Osteoblast (primary cell): ENCODE measurements at regions not wholly inside any gene's neighbourhood (a gene's known extent, or its start where the extent isn't known, plus 50 kb on each side); places are given as distances from the start of the nearest gene placed in this dataset.

Experiments used
- DNase-seq: peaks from one replicate; pipeline ENCODE4 v3.0.0; 2011; ENCODE audit warnings: low spot score, mixed read lengths; ENCODE audit not compliant: insufficient read length; ENCODE audit errors: missing footprints
- H2AFZ ChIP-seq: 2 replicates; pipeline ENCODE4 v1.6.0; 2011; ENCODE audit warnings: mild to moderate bottlenecking, low read length
- H3K27ac ChIP-seq: 2 replicates; pipeline ENCODE4 v1.5.1; 2011; ENCODE audit warnings: mild to moderate bottlenecking, low read depth, low read length, moderate library complexity
- H3K27me3 ChIP-seq: 2 replicates; pipeline ENCODE4 v1.6.0; 2012; ENCODE audit warnings: mild to moderate bottlenecking, control low read depth, inconsistent platforms, low read length, moderate library complexity; ENCODE audit not compliant: insufficient read depth
- H3K36me3 ChIP-seq: 2 replicates; pipeline ENCODE4 v1.5.1; 2011; ENCODE audit warnings: mild to moderate bottlenecking, low read length, control low read depth, moderate library complexity; ENCODE audit not compliant: insufficient read depth
- H3K4me1 ChIP-seq: 2 replicates; pipeline ENCODE4 v1.5.1; 2011; ENCODE audit warnings: mild to moderate bottlenecking, low read length, control low read depth, moderate library complexity; ENCODE audit not compliant: insufficient read depth
- H3K4me2 ChIP-seq: 2 replicates; pipeline ENCODE4 v1.6.0; 2011; ENCODE audit warnings: mild to moderate bottlenecking, low read length; ENCODE audit not compliant: insufficient read depth
- H3K4me3 ChIP-seq: fragments of 200-600 bp; sonication (generic); 3 replicates; pipeline ENCODE4 v1.5.1; 2012; ENCODE audit warnings: mild to moderate bottlenecking, low read length, inconsistent platforms; ENCODE audit not compliant: insufficient read depth
- H3K79me2 ChIP-seq: 2 replicates; pipeline ENCODE4 v1.6.0; 2012; ENCODE audit warnings: mild to moderate bottlenecking, low read length, control low read depth, inconsistent platforms; ENCODE audit not compliant: insufficient read depth
- H3K9me3 ChIP-seq: 2 replicates; pipeline ENCODE4 v1.5.1; 2011; ENCODE audit warnings: low read depth, low read length, control low read depth
- H4K20me1 ChIP-seq: 2 replicates; pipeline ENCODE4 v1.6.0; 2012; ENCODE audit warnings: mild to moderate bottlenecking, low read length, control low read depth; ENCODE audit not compliant: insufficient read depth
- TF ChIP-seq, protein P1 (sequence below): IDR thresholded peaks from 2 replicates; pipeline ENCODE4 v1.5.1; 2011; ENCODE audit warnings: mild to moderate bottlenecking, low read depth, low read length, moderate library complexity; ENCODE audit errors: extremely low read depth

DNA sequence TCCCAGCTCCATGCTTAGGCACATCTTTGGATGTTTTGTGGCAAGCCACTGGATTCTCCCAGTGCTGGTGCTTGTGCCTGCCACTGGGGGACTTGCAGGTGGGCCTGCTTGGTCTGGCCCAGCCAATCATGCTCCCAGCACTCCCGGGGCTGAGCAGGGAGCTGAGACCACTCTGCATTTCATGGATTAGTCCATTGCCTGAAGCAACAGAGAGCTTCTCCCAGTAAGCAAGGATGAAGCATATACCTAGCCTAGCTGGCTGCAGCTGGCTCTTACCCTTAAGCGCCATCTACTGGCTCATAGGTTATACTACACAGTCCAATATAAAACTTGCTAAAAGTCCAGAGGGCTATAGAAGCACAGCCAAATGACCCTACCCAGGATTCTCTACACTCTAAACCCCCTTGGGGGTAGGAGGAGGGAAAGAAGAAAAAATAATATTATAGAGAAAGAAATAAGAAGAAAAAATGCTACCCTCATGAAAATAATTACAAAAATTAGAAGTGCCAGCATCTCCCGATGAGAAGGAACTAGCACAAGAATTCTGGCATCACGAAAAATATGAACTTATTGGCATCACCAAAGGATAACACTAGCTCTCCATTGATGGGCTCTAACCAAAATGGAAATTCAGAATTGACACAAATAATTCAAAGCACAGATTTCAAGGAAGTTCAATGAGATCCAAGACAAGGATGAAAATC, 275.3 kb downstream of the C11orf87 start:
- DNase-seq: peak; percentile 1

DNA sequence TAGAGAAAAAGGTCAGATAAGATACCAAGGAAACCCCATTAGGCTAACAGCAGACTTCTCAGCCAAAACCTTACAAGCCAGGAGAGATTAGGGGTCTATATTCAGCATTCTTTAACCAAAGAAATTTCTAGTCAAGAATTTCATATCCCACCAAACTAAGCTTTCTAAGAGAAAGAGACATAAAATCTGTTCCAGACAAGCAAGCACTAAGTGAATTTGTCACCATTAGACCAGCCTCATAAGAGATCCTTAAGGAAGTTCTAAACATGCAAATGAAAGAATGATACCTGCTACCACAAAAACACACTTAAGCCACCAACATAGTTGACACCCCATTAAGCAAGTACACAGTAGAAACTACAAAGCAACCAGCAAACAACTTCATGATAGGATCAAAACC, 276.2 kb downstream of the C11orf87 start:
- no peaks in the 10 kb centered on the region for H3K36me3 ChIP-seq
- H3K79me2 ChIP-seq: no peaks in the 10 kb centered on the region
- peaks cover 6% of the 10 kb centered on the region for H3K4me1 ChIP-seq
- no peak overlapping the region for H2AFZ ChIP-seq
- peaks cover 3% of the 10 kb centered on the region for H3K9me3 ChIP-seq
- no peak overlapping the region for H3K27ac ChIP-seq
- H3K4me3 ChIP-seq: no peak overlapping the region
- DNase-seq: no peak
- H3K27me3 ChIP-seq: no peaks in the 10 kb centered on the region
- TF ChIP-seq, protein P1, sequence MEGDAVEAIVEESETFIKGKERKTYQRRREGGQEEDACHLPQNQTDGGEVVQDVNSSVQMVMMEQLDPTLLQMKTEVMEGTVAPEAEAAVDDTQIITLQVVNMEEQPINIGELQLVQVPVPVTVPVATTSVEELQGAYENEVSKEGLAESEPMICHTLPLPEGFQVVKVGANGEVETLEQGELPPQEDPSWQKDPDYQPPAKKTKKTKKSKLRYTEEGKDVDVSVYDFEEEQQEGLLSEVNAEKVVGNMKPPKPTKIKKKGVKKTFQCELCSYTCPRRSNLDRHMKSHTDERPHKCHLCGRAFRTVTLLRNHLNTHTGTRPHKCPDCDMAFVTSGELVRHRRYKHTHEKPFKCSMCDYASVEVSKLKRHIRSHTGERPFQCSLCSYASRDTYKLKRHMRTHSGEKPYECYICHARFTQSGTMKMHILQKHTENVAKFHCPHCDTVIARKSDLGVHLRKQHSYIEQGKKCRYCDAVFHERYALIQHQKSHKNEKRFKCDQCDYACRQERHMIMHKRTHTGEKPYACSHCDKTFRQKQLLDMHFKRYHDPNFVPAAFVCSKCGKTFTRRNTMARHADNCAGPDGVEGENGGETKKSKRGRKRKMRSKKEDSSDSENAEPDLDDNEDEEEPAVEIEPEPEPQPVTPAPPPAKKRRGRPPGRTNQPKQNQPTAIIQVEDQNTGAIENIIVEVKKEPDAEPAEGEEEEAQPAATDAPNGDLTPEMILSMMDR: no peak
- no peaks in the 10 kb centered on the region for H4K20me1 ChIP-seq
- no peak overlapping the region for H3K4me2 ChIP-seq

More for the DNA sequence above, 275.3 kb downstream of the C11orf87 start:
- H3K27ac ChIP-seq: peak overlapping the region; percentile 55
- no peaks in the 10 kb centered on the region for H4K20me1 ChIP-seq
- no peak overlapping the region for H2AFZ ChIP-seq
- no peaks in the 10 kb centered on the region for H3K36me3 ChIP-seq
- H3K27me3 ChIP-seq: no peaks in the 10 kb centered on the region
- H3K4me1 ChIP-seq: peaks cover 6% of the 10 kb centered on the region
- TF ChIP-seq, protein P1: peak; percentile 75
- H3K4me2 ChIP-seq: no peak overlapping the region
- peaks cover 3% of the 10 kb centered on the region for H3K9me3 ChIP-seq
- H3K79me2 ChIP-seq: no peaks in the 10 kb centered on the region
- no peak overlapping the region for H3K4me3 ChIP-seq

DNA sequence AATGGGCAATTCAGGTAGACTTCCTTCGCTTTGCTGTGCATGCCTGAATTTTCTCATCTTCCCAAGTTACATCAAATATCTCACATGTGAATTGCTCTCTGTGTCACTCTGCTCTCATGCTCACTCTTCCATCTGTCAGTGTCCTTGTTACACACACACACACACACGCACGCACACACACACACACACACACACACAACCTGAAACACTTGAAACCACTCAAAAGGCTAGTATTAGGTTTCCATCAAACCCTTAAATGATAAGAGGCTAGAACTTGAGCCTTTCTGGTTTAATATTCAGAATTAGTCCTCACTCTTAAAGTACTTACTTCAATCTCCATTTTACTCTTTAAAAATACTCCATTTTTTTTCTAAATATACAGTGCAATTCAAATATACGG, 282.4 kb downstream of the C11orf87 start:
- H3K27ac ChIP-seq: no peak overlapping the region
- TF ChIP-seq, protein P1: no peak
- H4K20me1 ChIP-seq: no peaks in the 10 kb centered on the region
- no peak overlapping the region for H3K4me3 ChIP-seq
- H3K27me3 ChIP-seq: peaks cover 4% of the 10 kb centered on the region
- H3K9me3 ChIP-seq: no peaks in the 10 kb centered on the region
- no peak overlapping the region for H3K4me2 ChIP-seq
- DNase-seq: no peak
- no peak overlapping the region for H2AFZ ChIP-seq
- no peaks in the 10 kb centered on the region for H3K79me2 ChIP-seq
- no peaks in the 10 kb centered on the region for H3K4me1 ChIP-seq
- H3K36me3 ChIP-seq: no peaks in the 10 kb centered on the region

DNA sequence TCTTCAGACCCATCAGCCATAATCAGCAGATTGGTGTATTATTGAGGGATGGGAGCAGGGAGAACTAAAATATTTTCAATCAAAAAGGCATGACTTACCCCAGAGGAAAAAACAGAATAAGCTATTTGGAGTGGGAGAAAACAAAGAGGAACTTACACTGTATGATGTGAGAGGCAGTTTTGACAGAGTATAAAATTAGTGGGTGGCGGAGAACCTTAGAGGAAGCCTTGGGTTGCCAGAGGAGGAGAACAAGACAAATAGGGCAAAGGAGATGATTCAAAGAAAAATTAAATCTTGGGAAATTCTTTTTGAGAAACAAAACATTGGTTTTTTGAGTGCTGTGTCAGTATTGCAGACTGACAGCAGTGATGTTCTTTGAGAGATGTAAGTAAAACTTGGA, 285.0 kb downstream of the C11orf87 start:
- no peak overlapping the region for H3K4me2 ChIP-seq
- H3K27me3 ChIP-seq: peaks cover 6% of the 10 kb centered on the region
- TF ChIP-seq, protein P1: no peak
- no peaks in the 10 kb centered on the region for H3K4me1 ChIP-seq
- no peaks in the 10 kb centered on the region for H3K9me3 ChIP-seq
- H4K20me1 ChIP-seq: no peaks in the 10 kb centered on the region
- no peak for DNase-seq
- H3K27ac ChIP-seq: no peak overlapping the region
- H2AFZ ChIP-seq: no peak overlapping the region
- H3K36me3 ChIP-seq: no peaks in the 10 kb centered on the region
- H3K79me2 ChIP-seq: no peaks in the 10 kb centered on the region
- no peak overlapping the region for H3K4me3 ChIP-seq
